ENCODE measurements at regions not wholly inside any gene's neighbourhood (a gene's known extent, or its start where the extent isn't known, plus 50 kb on each side); places are given as distances from the start of the nearest gene placed in this dataset.

DNA sequence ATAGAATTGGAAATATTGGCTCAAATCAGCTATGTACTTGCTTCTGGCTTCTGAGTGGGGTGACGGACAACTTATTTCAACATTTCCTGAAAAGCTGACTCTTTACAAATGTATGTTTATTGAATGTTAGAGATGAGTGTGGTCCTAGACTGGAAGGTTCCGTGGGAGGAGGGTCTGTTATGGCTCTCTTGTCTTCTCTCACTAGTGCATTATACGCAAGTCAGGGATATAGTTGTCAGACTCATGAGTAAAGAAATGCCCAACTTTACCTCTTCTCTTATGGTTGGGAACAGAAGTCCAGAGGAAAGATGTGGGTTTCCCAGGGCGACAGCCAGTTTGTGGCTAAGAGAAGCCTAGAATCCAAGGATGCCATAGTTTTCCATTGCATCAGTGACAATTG lies 839.3 kb upstream of the WWC1 start:
- Mint-ChIP-seq H3K27ac (no peak overlapping the region), H3K4me3 (no peak overlapping the region), H3K27me3 (ENCODE audit: low read depth) (no peaks in the 10 kb centered on the region), H3K9me3 (no peaks in the 10 kb centered on the region), H3K36me3 (no peaks in the 10 kb centered on the region), H3K4me1 (peaks cover 27% of the 10 kb centered on the region)
- no peak for DNase-seq (ENCODE audit: low spot score)
- POLR2A ChIA-PET, result interaction anchor here (0.6 kb wide), 1 partner anchor 115 kb away, joined by 3 read pairs; no protein-coding TSS in a partner anchor
- ATAC-seq, result no peak
- TF ChIP-seq FOXK1 (CRISPR knock-in tag; IDR thresholded peaks at IDR 0.05), result no peak
- TF ChIP-seq, protein P1, sequence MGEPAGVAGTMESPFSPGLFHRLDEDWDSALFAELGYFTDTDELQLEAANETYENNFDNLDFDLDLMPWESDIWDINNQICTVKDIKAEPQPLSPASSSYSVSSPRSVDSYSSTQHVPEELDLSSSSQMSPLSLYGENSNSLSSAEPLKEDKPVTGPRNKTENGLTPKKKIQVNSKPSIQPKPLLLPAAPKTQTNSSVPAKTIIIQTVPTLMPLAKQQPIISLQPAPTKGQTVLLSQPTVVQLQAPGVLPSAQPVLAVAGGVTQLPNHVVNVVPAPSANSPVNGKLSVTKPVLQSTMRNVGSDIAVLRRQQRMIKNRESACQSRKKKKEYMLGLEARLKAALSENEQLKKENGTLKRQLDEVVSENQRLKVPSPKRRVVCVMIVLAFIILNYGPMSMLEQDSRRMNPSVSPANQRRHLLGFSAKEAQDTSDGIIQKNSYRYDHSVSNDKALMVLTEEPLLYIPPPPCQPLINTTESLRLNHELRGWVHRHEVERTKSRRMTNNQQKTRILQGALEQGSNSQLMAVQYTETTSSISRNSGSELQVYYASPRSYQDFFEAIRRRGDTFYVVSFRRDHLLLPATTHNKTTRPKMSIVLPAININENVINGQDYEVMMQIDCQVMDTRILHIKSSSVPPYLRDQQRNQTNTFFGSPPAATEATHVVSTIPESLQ (CRISPR knock-in tag; IDR thresholded peaks at IDR 0.05), result no peak
- TF ChIP-seq ZNF232 (CRISPR knock-in tag; IDR thresholded peaks at IDR 0.05), result no peak
- no peak for TF ChIP-seq NR2C2 (CRISPR knock-in tag; IDR thresholded peaks at IDR 0.05)
- TF ChIP-seq JAZF1 (CRISPR knock-in tag; IDR thresholded peaks at IDR 0.05), result no peak
- TF ChIP-seq, protein P2, sequence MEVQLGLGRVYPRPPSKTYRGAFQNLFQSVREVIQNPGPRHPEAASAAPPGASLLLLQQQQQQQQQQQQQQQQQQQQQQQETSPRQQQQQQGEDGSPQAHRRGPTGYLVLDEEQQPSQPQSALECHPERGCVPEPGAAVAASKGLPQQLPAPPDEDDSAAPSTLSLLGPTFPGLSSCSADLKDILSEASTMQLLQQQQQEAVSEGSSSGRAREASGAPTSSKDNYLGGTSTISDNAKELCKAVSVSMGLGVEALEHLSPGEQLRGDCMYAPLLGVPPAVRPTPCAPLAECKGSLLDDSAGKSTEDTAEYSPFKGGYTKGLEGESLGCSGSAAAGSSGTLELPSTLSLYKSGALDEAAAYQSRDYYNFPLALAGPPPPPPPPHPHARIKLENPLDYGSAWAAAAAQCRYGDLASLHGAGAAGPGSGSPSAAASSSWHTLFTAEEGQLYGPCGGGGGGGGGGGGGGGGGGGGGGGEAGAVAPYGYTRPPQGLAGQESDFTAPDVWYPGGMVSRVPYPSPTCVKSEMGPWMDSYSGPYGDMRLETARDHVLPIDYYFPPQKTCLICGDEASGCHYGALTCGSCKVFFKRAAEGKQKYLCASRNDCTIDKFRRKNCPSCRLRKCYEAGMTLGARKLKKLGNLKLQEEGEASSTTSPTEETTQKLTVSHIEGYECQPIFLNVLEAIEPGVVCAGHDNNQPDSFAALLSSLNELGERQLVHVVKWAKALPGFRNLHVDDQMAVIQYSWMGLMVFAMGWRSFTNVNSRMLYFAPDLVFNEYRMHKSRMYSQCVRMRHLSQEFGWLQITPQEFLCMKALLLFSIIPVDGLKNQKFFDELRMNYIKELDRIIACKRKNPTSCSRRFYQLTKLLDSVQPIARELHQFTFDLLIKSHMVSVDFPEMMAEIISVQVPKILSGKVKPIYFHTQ (CRISPR knock-in tag; IDR thresholded peaks at IDR 0.05), result no peak
- CTCF ChIA-PET, result no interaction called here

DNA sequence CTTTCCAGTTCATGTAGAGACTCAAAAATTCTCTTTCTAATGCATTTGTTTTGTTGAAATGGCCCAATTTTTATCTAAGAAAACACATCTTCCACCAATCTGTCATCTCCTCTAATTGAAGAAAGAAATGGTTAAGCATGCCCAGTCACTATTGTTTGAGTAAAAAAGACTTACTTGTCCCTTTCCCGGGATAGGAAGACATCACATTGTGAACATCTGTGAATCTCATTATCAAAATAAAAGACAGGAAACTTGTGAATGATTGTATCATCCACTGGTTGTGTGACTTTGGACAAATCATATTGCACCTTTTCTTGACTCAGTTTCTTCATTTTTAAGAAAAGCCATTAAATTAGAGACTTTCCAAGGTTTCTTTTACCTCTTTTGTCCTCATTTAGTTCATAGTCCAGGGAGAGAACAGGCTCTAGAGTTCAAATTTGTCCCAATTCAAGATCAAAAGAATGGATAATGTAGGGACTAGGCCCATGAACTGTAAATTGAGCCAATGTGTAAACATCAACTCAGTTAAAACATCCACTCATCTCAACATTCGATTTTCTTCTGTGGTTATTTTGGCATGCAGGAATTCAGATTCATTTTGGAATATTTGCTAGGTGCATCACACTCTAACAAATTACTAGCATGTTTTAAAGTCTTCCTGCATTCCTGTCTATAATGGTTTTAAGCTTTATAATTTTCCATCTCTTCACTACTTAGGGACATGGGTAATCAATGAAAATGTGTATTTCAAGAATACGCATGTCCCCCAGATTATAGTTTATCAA lies 838.0 kb upstream of the WWC1 start:
- Mint-ChIP-seq H3K4me1 (peaks cover 15% of the 10 kb centered on the region), H3K4me3 (no peak overlapping the region), H3K36me3 (no peaks in the 10 kb centered on the region), H3K9me3 (no peaks in the 10 kb centered on the region), H3K27me3 (ENCODE audit: low read depth) (no peaks in the 10 kb centered on the region), H3K27ac (no peak overlapping the region)
- POLR2A ChIA-PET, result no interaction called here
- CTCF ChIA-PET, result interaction anchor here (0.6 kb wide), 1 partner anchor 880 kb away, joined by 3 read pairs; no protein-coding TSS in a partner anchor
- TF ChIP-seq, protein P3, sequence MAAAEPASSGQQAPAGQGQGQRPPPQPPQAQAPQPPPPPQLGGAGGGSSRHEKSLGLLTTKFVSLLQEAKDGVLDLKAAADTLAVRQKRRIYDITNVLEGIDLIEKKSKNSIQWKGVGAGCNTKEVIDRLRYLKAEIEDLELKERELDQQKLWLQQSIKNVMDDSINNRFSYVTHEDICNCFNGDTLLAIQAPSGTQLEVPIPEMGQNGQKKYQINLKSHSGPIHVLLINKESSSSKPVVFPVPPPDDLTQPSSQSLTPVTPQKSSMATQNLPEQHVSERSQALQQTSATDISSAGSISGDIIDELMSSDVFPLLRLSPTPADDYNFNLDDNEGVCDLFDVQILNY (CRISPR knock-in tag; IDR thresholded peaks at IDR 0.05), result no peak
- TF ChIP-seq CREB1 (CRISPR knock-in tag; IDR thresholded peaks at IDR 0.05) (no peak), EMX1 (CRISPR knock-in tag; IDR thresholded peaks at IDR 0.05) (no peak), SMAD4 (CRISPR knock-in tag; IDR thresholded peaks at IDR 0.05) (no peak)
- DNase-seq (ENCODE audit: low spot score), result no peak
- ATAC-seq, result no peak

- Mint-ChIP-seq H3K4me3 (no peak overlapping the region), H3K4me1 (peaks cover 6% of the 10 kb centered on the region), H3K9me3 (peaks cover 11% of the 10 kb centered on the region), H3K27ac (no peak overlapping the region), H3K27me3 (ENCODE audit: low read depth) (no peaks in the 10 kb centered on the region), H3K36me3 (no peaks in the 10 kb centered on the region)
- ChIA-PET POLR2A (no interaction called here), CTCF (interaction anchor here (0.7 kb wide), 1 partner anchor 57 kb away, joined by 3 read pairs; no protein-coding TSS in a partner anchor)
- DNase-seq (ENCODE audit: low spot score), result no peak
- ATAC-seq, result no peak
- TF ChIP-seq FOXK1 (CRISPR knock-in tag; IDR thresholded peaks at IDR 0.05), result no peak
- TF ChIP-seq, protein P4, sequence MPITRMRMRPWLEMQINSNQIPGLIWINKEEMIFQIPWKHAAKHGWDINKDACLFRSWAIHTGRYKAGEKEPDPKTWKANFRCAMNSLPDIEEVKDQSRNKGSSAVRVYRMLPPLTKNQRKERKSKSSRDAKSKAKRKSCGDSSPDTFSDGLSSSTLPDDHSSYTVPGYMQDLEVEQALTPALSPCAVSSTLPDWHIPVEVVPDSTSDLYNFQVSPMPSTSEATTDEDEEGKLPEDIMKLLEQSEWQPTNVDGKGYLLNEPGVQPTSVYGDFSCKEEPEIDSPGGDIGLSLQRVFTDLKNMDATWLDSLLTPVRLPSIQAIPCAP (CRISPR knock-in tag; IDR thresholded peaks at IDR 0.05), result no peak
- no peak for TF ChIP-seq TEAD1 (CRISPR knock-in tag; IDR thresholded peaks at IDR 0.05)
- no peak for TF ChIP-seq GRHL2 (CRISPR knock-in tag; IDR thresholded peaks at IDR 0.05; ENCODE audit: insufficient replicate concordance, severe bottlenecking)
- no peak for TF ChIP-seq KAT7 (CRISPR knock-in tag; IDR thresholded peaks at IDR 0.05; ENCODE audit: borderline replicate concordance)
- TF ChIP-seq ZNF423 (CRISPR knock-in tag; IDR thresholded peaks at IDR 0.05), result no peak
- TF ChIP-seq EMX1 (CRISPR knock-in tag; IDR thresholded peaks at IDR 0.05), result no peak
- no peak for TF ChIP-seq ARID4B (CRISPR knock-in tag; IDR thresholded peaks at IDR 0.05; ENCODE audit: borderline replicate concordance)
- TF ChIP-seq SOX15 (CRISPR knock-in tag; IDR thresholded peaks at IDR 0.05), result no peak
- TF ChIP-seq, protein P3 (CRISPR knock-in tag; IDR thresholded peaks at IDR 0.05), result no peak
Observed at GRCh38 chr5:167458412-167458811, 833.0 kb upstream of the WWC1 start.
